GM18907 (cell line): ENCODE measurements at regions not wholly inside any gene's neighbourhood (a gene's known extent, or its start where the extent isn't known, plus 50 kb on each side); places are given as distances from the start of the nearest gene placed in this dataset.

Experiments
- ATAC-seq: cut with Tn5 transposase; IDR thresholded peaks from one replicate; pipeline ENCODE4 v1.9.1; 2021; ENCODE audit warnings: mild to moderate bottlenecking, moderate library complexity; ENCODE audit not compliant: unreplicated experiment

GRCh38 chr6:166733900-166734299 is 106.8 kb upstream of the RPS6KA2 start:
- no peak for ATAC-seq

GRCh38 chr6:166729658-166730057 is 102.6 kb upstream of the RPS6KA2 start:
- ATAC-seq, result no peak

- no peak for ATAC-seq
Measured at GRCh38 chr6:166728884-166729530, 102.0 kb upstream of the RPS6KA2 start.

GRCh38 chr6:166726201-166726600 is 99.2 kb upstream of the RPS6KA2 start:
- ATAC-seq, result no peak

GRCh38 chr6:166725571-166725970 is 98.5 kb upstream of the RPS6KA2 start:
- ATAC-seq, result no peak

- ATAC-seq, result no peak
Measured at GRCh38 chr6:166724576-166724975, 97.5 kb upstream of the RPS6KA2 start.

GRCh38 chr6:166722785-166723184 is 95.7 kb upstream of the RPS6KA2 start:
- no peak for ATAC-seq

- no peak for ATAC-seq
Measured at GRCh38 chr6:166721576-166721975, 94.5 kb upstream of the RPS6KA2 start.

- ATAC-seq, result no peak
Measured at GRCh38 chr6:166720856-166721255, 93.8 kb upstream of the RPS6KA2 start.

- ATAC-seq, result no peak
Measured at GRCh38 chr6:166719019-166719418, 92.0 kb upstream of the RPS6KA2 start.

- ATAC-seq, result no peak
Measured at GRCh38 chr6:166718516-166718915, 91.5 kb upstream of the RPS6KA2 start.

GRCh38 chr6:166716910-166717617 is 90.0 kb upstream of the RPS6KA2 start:
- ATAC-seq, result no peak

- no peak for ATAC-seq
Measured at GRCh38 chr6:166715992-166716391, 88.9 kb upstream of the RPS6KA2 start.

GRCh38 chr6:166715065-166715464 is 88.0 kb upstream of the RPS6KA2 start:
- no peak for ATAC-seq

GRCh38 chr6:166714581-166714980 is 87.5 kb upstream of the RPS6KA2 start:
- ATAC-seq, result no peak

GRCh38 chr6:166714187-166714510 is 87.1 kb upstream of the RPS6KA2 start:
- ATAC-seq, result no peak

GRCh38 chr6:166713434-166714186 is 86.6 kb upstream of the RPS6KA2 start:
- no peak for ATAC-seq

GRCh38 chr6:166712286-166713228 is 85.5 kb upstream of the RPS6KA2 start:
- no peak for ATAC-seq

GRCh38 chr6:166710084-166710483 is 83.0 kb upstream of the RPS6KA2 start:
- ATAC-seq, result no peak

GRCh38 chr6:166708460-166708859 is 81.4 kb upstream of the RPS6KA2 start:
- no peak for ATAC-seq

GRCh38 chr6:166707045-166707444 is 80.0 kb upstream of the RPS6KA2 start:
- ATAC-seq, result no peak
